NB4 (cell line): ENCODE measurements at regions not wholly inside any gene's neighbourhood (a gene's known extent, or its start where the extent isn't known, plus 50 kb on each side); places are given as distances from the start of the nearest gene placed in this dataset.

Experiments used
- POLR2A ChIP-seq: IDR thresholded peaks from 2 replicates; pipeline ENCODE4 v1.6.1; 2011; ENCODE audit warnings: mild to moderate bottlenecking; ENCODE audit not compliant: insufficient read length; ENCODE audit errors: extremely low read depth
- TF ChIP-seq, protein P1 (sequence below): IDR thresholded peaks from one replicate; pipeline ENCODE4 v1.5.1; 2012; ENCODE audit warnings: low read depth, low read length
- TF ChIP-seq, protein P2 (sequence below): IDR thresholded peaks from 2 replicates; pipeline ENCODE4 v1.6.1; 2011; ENCODE audit warnings: low read depth, low read length

DNA sequence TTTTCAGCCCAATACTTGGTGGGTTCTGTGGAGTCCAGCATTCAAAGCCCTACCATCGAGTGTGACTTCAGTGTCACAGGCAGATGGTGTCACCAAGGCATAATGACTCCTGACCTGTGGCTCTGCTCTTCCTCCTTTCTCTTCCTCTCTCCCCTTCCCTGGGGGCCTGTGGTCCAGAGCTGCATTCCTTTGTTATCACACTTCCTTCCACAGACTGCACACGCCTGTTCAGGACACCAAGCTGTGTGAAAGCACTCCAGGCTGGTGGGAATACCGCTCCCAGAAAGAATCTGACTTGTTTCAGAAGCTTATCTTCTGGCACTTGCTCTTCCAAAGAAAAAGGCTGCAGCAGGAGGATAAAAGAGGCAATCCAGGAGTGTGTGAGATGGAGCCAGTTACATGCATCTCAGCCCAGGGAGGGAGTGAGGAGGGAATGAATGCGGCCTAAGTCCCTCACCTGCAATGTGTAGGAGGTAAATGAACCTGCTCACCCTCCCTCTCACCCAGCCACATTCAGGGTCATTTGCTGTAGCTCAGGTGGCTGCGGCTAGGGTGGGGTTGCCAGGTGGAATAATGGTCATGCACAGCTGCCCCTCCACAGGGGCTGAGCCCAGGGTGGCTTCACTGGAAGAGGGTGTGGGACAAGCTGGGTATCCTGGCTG, 79.3 kb downstream of the ADAMTS15 start:
- no peak for TF ChIP-seq POLR2A
- TF ChIP-seq, protein P1, sequence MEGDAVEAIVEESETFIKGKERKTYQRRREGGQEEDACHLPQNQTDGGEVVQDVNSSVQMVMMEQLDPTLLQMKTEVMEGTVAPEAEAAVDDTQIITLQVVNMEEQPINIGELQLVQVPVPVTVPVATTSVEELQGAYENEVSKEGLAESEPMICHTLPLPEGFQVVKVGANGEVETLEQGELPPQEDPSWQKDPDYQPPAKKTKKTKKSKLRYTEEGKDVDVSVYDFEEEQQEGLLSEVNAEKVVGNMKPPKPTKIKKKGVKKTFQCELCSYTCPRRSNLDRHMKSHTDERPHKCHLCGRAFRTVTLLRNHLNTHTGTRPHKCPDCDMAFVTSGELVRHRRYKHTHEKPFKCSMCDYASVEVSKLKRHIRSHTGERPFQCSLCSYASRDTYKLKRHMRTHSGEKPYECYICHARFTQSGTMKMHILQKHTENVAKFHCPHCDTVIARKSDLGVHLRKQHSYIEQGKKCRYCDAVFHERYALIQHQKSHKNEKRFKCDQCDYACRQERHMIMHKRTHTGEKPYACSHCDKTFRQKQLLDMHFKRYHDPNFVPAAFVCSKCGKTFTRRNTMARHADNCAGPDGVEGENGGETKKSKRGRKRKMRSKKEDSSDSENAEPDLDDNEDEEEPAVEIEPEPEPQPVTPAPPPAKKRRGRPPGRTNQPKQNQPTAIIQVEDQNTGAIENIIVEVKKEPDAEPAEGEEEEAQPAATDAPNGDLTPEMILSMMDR, result no peak
- TF ChIP-seq, protein P2, sequence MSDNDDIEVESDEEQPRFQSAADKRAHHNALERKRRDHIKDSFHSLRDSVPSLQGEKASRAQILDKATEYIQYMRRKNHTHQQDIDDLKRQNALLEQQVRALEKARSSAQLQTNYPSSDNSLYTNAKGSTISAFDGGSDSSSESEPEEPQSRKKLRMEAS, result no peak
